ENCODE measurements at regions not wholly inside any gene's neighbourhood (a gene's known extent, or its start where the extent isn't known, plus 50 kb on each side); places are given as distances from the start of the nearest gene placed in this dataset.

DNA sequence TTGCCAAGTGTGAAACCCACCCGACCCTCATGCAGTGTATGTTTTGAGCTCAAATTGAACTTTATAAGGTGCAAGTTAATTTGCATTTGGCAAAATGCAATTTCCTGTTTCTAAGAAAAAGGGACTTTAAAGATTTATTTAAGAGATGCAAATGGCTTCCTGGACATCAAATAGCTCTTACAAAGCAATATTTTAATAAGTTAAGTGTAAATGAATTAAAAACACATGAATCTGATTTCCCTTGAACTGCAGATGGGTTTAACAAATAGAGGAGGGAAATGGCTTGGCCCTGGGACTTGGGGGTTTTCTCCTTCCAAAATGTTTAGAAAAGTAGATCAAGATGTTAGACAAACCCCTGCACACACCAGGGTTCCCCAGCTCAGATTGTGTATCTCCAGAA, 116.0 kb downstream of the EN1 start:
- peaks cover 24% of the 10 kb centered on the region for H3K9me3 Mint-ChIP-seq
- no peaks in the 10 kb centered on the region for H3K36me3 Mint-ChIP-seq

DNA sequence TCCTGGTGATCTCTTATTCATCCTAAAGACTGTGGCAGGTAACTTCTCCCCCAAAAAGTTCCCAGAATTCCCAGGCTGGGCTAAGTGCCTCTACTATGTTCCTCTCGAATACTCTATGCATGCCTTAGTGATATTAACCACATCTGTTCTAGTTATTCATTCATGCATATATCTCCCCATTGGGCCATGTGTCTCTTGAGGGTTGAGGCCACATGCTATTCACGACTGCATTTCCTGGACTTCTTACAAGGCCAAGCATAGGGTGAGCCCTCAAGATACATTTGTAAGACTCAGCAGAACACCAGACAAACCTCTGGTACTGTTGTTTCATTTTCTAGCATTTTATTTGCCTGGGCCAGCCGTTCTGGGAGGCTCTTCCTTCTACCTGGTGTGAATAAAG, 117.0 kb downstream of the EN1 start:
- TF ChIP-seq, protein P1, sequence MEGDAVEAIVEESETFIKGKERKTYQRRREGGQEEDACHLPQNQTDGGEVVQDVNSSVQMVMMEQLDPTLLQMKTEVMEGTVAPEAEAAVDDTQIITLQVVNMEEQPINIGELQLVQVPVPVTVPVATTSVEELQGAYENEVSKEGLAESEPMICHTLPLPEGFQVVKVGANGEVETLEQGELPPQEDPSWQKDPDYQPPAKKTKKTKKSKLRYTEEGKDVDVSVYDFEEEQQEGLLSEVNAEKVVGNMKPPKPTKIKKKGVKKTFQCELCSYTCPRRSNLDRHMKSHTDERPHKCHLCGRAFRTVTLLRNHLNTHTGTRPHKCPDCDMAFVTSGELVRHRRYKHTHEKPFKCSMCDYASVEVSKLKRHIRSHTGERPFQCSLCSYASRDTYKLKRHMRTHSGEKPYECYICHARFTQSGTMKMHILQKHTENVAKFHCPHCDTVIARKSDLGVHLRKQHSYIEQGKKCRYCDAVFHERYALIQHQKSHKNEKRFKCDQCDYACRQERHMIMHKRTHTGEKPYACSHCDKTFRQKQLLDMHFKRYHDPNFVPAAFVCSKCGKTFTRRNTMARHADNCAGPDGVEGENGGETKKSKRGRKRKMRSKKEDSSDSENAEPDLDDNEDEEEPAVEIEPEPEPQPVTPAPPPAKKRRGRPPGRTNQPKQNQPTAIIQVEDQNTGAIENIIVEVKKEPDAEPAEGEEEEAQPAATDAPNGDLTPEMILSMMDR (IDR thresholded peaks at IDR 0.05) = no peak
- TF ChIP-seq EZH2phosphoT487 (IDR thresholded peaks at IDR 0.05) = no peak
- TF ChIP-seq EZH2 (IDR thresholded peaks at IDR 0.05) = no peak
- no peak overlapping the region for H3K27ac ChIP-seq
- no peaks in the 10 kb centered on the region for H3K79me2 ChIP-seq (ENCODE audit: low read depth)
- H2AFZ ChIP-seq (replicated peaks) = no peak overlapping the region
- no peaks in the 10 kb centered on the region for H3K36me3 ChIP-seq
- no peaks in the 10 kb centered on the region for H3K27me3 ChIP-seq
- H3K36me3 Mint-ChIP-seq = no peaks in the 10 kb centered on the region
- no peak overlapping the region for H3K4me3 ChIP-seq
- H3K4me1 ChIP-seq = no peaks in the 10 kb centered on the region
- no peak overlapping the region for H3K4me2 ChIP-seq
- no peaks in the 10 kb centered on the region for H3K4me1 Mint-ChIP-seq
- H3K27me3 Mint-ChIP-seq (ENCODE audit: insufficient read depth, low read depth) = peaks cover 6% of the 10 kb centered on the region
- DNase-seq (ENCODE audit: low spot score) = no peak
- H3K9me3 Mint-ChIP-seq = peaks cover 24% of the 10 kb centered on the region
- H3F3A ChIP-seq (ENCODE audit: low read depth) = no peaks in the 10 kb centered on the region
- no peak overlapping the region for H3K9ac ChIP-seq
- H4K20me1 ChIP-seq (ENCODE audit: low read depth) = no peaks in the 10 kb centered on the region
- no peak overlapping the region for H3K4me3 Mint-ChIP-seq
- H3K27ac Mint-ChIP-seq = no peak overlapping the region
- no peaks in the 10 kb centered on the region for H3K9me3 ChIP-seq (ENCODE audit: low read depth)

More for the DNA sequence above, 116.0 kb downstream of the EN1 start:
- no peaks in the 10 kb centered on the region for H3K27me3 ChIP-seq
- no peak overlapping the region for H3K27ac ChIP-seq
- no peak overlapping the region for H3K4me3 ChIP-seq
- no peaks in the 10 kb centered on the region for H3K4me1 ChIP-seq
- H3F3A ChIP-seq (ENCODE audit: low read depth) = no peaks in the 10 kb centered on the region
- Mint-ChIP-seq H3K4me1 (no peaks in the 10 kb centered on the region), H3K27me3 (ENCODE audit: insufficient read depth, low read depth) (peaks cover 6% of the 10 kb centered on the region), H3K27ac (no peak overlapping the region), H3K4me3 (no peak overlapping the region)
- H3K9me3 ChIP-seq (ENCODE audit: low read depth) = no peaks in the 10 kb centered on the region
- no peak overlapping the region for H3K9ac ChIP-seq
- H3K79me2 ChIP-seq (ENCODE audit: low read depth) = no peaks in the 10 kb centered on the region
- no peak for DNase-seq (ENCODE audit: low spot score)
- H3K36me3 ChIP-seq = no peaks in the 10 kb centered on the region
- no peaks in the 10 kb centered on the region for H4K20me1 ChIP-seq (ENCODE audit: low read depth)
- no peak overlapping the region for H3K4me2 ChIP-seq
- TF ChIP-seq EZH2phosphoT487 (IDR thresholded peaks at IDR 0.05) (no peak), EZH2 (IDR thresholded peaks at IDR 0.05) (no peak)
- TF ChIP-seq, protein P1 (IDR thresholded peaks at IDR 0.05) = no peak
- H2AFZ ChIP-seq (replicated peaks) = no peak overlapping the region

DNA sequence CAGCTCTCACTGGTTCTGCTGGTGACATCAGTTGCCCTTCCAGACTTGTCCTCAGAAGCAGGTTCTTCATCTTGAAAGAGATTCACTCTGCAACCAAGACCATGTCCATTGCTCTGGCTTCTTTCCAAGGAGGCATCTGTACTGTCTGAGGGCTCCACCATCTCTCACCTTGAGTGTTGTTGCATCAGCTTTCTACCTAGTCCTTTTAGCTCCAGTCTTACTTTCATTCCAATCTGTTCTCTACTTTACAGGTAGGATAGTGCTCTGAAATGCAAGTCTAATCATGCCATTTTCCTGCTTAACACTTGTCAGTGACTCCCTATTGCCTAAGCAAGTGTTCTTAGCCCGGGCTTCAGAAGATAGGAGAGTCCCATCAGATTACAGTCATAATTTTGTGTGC, 117.7 kb downstream of the EN1 start:
- H3K9me3 Mint-ChIP-seq = peaks cover 24% of the 10 kb centered on the region
- Histone ChIP-seq H3K36me3 (no peaks in the 10 kb centered on the region), H3K27me3 (no peaks in the 10 kb centered on the region), H3K4me3 (no peak overlapping the region), H3K79me2 (ENCODE audit: low read depth) (no peaks in the 10 kb centered on the region), H3F3A (ENCODE audit: low read depth) (no peaks in the 10 kb centered on the region), H3K27ac (no peak overlapping the region), H3K9ac (no peak overlapping the region), H3K4me1 (no peaks in the 10 kb centered on the region), H2AFZ (replicated peaks) (no peak overlapping the region), H4K20me1 (ENCODE audit: low read depth) (no peaks in the 10 kb centered on the region), H3K9me3 (ENCODE audit: low read depth) (no peaks in the 10 kb centered on the region), H3K4me2 (no peak overlapping the region)
- TF ChIP-seq EZH2 (IDR thresholded peaks at IDR 0.05) = no peak
- no peak for TF ChIP-seq EZH2phosphoT487 (IDR thresholded peaks at IDR 0.05)
- TF ChIP-seq, protein P1 (IDR thresholded peaks at IDR 0.05) = no peak
- peaks cover 6% of the 10 kb centered on the region for H3K27me3 Mint-ChIP-seq (ENCODE audit: insufficient read depth, low read depth)
- no peak overlapping the region for H3K27ac Mint-ChIP-seq
- H3K4me3 Mint-ChIP-seq = no peak overlapping the region
- no peaks in the 10 kb centered on the region for H3K36me3 Mint-ChIP-seq
- DNase-seq (ENCODE audit: low spot score) = no peak
- H3K4me1 Mint-ChIP-seq = no peaks in the 10 kb centered on the region

Measured in neural progenitor cell (in vitro differentiated cells).